ENCODE measurements at regions not wholly inside any gene's neighbourhood (a gene's known extent, or its start where the extent isn't known, plus 50 kb on each side); places are given as distances from the start of the nearest gene placed in this dataset.

- DNase-seq (ENCODE audit: low read depth in 1 of 2, low spot score in 1 of 2), result no peak
- in situ Hi-C loops (cut with HindIII; ENCODE audit: low pct_unique_long_range_greater_than_20kb, low sequenced_read_pairs), result no loop called here
- no peak for TF ChIP-seq JUND (IDR thresholded peaks at IDR 0.05; ENCODE audit: low read depth)
Observed at GRCh38 chr9:84424931-84425330, 84.4 kb upstream of the SLC28A3 start.

GRCh38 chr9:84432746-84433145 is 92.2 kb upstream of the SLC28A3 start:
- in situ Hi-C loops (cut with HindIII; ENCODE audit: low pct_unique_long_range_greater_than_20kb, low sequenced_read_pairs), result no loop called here
- no peak for TF ChIP-seq JUND (IDR thresholded peaks at IDR 0.05; ENCODE audit: low read depth)
- DNase-seq (ENCODE audit: low read depth in 1 of 2, low spot score in 1 of 2), result no peak

- in situ Hi-C loops (cut with HindIII; ENCODE audit: low pct_unique_long_range_greater_than_20kb, low sequenced_read_pairs), result no loop called here
- DNase-seq (ENCODE audit: low read depth in 1 of 2, low spot score in 1 of 2), result no peak
- no peak for TF ChIP-seq JUND (IDR thresholded peaks at IDR 0.05; ENCODE audit: low read depth)
Observed at GRCh38 chr9:84435902-84436301, 95.3 kb upstream of the SLC28A3 start.

GRCh38 chr9:84436386-84437109 is 96.0 kb upstream of the SLC28A3 start:
- no peak for TF ChIP-seq JUND (IDR thresholded peaks at IDR 0.05; ENCODE audit: low read depth)
- DNase-seq (ENCODE audit: low read depth in 1 of 2, low spot score in 1 of 2), result no peak
- in situ Hi-C loops (cut with HindIII; ENCODE audit: low pct_unique_long_range_greater_than_20kb, low sequenced_read_pairs), result no loop called here

GRCh38 chr9:84438391-84438790 is 97.8 kb upstream of the SLC28A3 start:
- in situ Hi-C loops (cut with HindIII; ENCODE audit: low pct_unique_long_range_greater_than_20kb, low sequenced_read_pairs), result no loop called here
- TF ChIP-seq JUND (IDR thresholded peaks at IDR 0.05; ENCODE audit: low read depth), result no peak
- DNase-seq (ENCODE audit: low read depth in 1 of 2, low spot score in 1 of 2), result no peak

- in situ Hi-C loops (cut with HindIII; ENCODE audit: low pct_unique_long_range_greater_than_20kb, low sequenced_read_pairs), result no loop called here
- DNase-seq (ENCODE audit: low read depth in 1 of 2, low spot score in 1 of 2), result no peak
- TF ChIP-seq JUND (IDR thresholded peaks at IDR 0.05; ENCODE audit: low read depth), result no peak
Observed at GRCh38 chr9:84439250-84439649, 98.7 kb upstream of the SLC28A3 start.

- no peak for TF ChIP-seq JUND (IDR thresholded peaks at IDR 0.05; ENCODE audit: low read depth)
- in situ Hi-C loops (cut with HindIII; ENCODE audit: low pct_unique_long_range_greater_than_20kb, low sequenced_read_pairs), result no loop called here
- no peak for DNase-seq (ENCODE audit: low read depth in 1 of 2, low spot score in 1 of 2)
Observed at GRCh38 chr9:84442712-84443111, 102.2 kb upstream of the SLC28A3 start.

- TF ChIP-seq JUND (IDR thresholded peaks at IDR 0.05; ENCODE audit: low read depth), result no peak
- DNase-seq (ENCODE audit: low read depth in 1 of 2, low spot score in 1 of 2), result no peak
- in situ Hi-C loops (cut with HindIII; ENCODE audit: low pct_unique_long_range_greater_than_20kb, low sequenced_read_pairs), result no loop called here
Observed at GRCh38 chr9:84445737-84446136, 105.2 kb upstream of the SLC28A3 start.

GRCh38 chr9:84447305-84447704 is 106.7 kb upstream of the SLC28A3 start:
- DNase-seq (ENCODE audit: low read depth in 1 of 2, low spot score in 1 of 2), result peak; percentile 4 to 76

GRCh38 chr9:84450029-84450428 is 109.5 kb upstream of the SLC28A3 start:
- no peak for DNase-seq (ENCODE audit: low read depth in 1 of 2, low spot score in 1 of 2)
- in situ Hi-C loops (cut with HindIII; ENCODE audit: low pct_unique_long_range_greater_than_20kb, low sequenced_read_pairs), result no loop called here
- no peak for TF ChIP-seq JUND (IDR thresholded peaks at IDR 0.05; ENCODE audit: low read depth)

More at GRCh38 chr9:84447305-84447704, 106.7 kb upstream of the SLC28A3 start:
- in situ Hi-C loops (cut with HindIII; ENCODE audit: low pct_unique_long_range_greater_than_20kb, low sequenced_read_pairs), result no loop called here
- TF ChIP-seq JUND (IDR thresholded peaks at IDR 0.05; ENCODE audit: low read depth), result no peak

- in situ Hi-C loops (cut with HindIII; ENCODE audit: low pct_unique_long_range_greater_than_20kb, low sequenced_read_pairs), result no loop called here
- no peak for TF ChIP-seq JUND (IDR thresholded peaks at IDR 0.05; ENCODE audit: low read depth)
- DNase-seq (ENCODE audit: low read depth in 1 of 2, low spot score in 1 of 2), result no peak
Observed at GRCh38 chr9:84456527-84456926, 116.0 kb upstream of the SLC28A3 start.

GRCh38 chr9:84460695-84461094 is 120.1 kb upstream of the SLC28A3 start:
- no peak for TF ChIP-seq JUND (IDR thresholded peaks at IDR 0.05; ENCODE audit: low read depth)
- in situ Hi-C loops (cut with HindIII; ENCODE audit: low pct_unique_long_range_greater_than_20kb, low sequenced_read_pairs), result no loop called here
- DNase-seq (ENCODE audit: low read depth in 1 of 2, low spot score in 1 of 2), result no peak

GRCh38 chr9:84463272-84463671 is 122.7 kb upstream of the SLC28A3 start:
- DNase-seq (ENCODE audit: low read depth in 1 of 2, low spot score in 1 of 2), result no peak
- no peak for TF ChIP-seq JUND (IDR thresholded peaks at IDR 0.05; ENCODE audit: low read depth)
- in situ Hi-C loops (cut with HindIII; ENCODE audit: low pct_unique_long_range_greater_than_20kb, low sequenced_read_pairs), result no loop called here
